GM12878 (cell line): ENCODE measurements at regions not wholly inside any gene's neighbourhood (a gene's known extent, or its start where the extent isn't known, plus 50 kb on each side); places are given as distances from the start of the nearest gene placed in this dataset.

Experiments used
- ASH2L ChIP-seq: fragments of 300-600, 200-600 bp; sonication (generic); IDR thresholded peaks from 2 replicates; pipeline ENCODE4 v1.6.1; 2017; ENCODE audit warnings: low read depth, mild to moderate bottlenecking, borderline replicate concordance
- CBX3 ChIP-seq: fragments of 200-600 bp; sonication (generic); IDR thresholded peaks from 2 replicates; pipeline ENCODE4 v1.6.1; 2016; ENCODE audit warnings: low read depth, borderline replicate concordance
- CHD2 ChIP-seq: IDR thresholded peaks from 2 replicates; pipeline ENCODE4 v1.6.1; 2011; ENCODE audit warnings: low read depth, low read length, improper control_type of control experiment, borderline replicate concordance
- E4F1 ChIP-seq: fragments of 450-650 bp; IDR thresholded peaks from 2 replicates; pipeline ENCODE4 v1.6.1; 2018; ENCODE audit warnings: borderline replicate concordance, mild to moderate bottlenecking; ENCODE audit not compliant: partially characterized antibody
- ELK1 ChIP-seq: IDR thresholded peaks from 2 replicates; pipeline ENCODE4 v1.6.1; 2012; ENCODE audit warnings: low read depth, low read length, improper control_type of control experiment
- EZH2 ChIP-seq: IDR thresholded peaks from 2 replicates; pipeline ENCODE4 v1.6.1; 2012; ENCODE audit warnings: low read depth, mild to moderate bottlenecking, control low read depth, inconsistent platforms, low read length, borderline replicate concordance; ENCODE audit not compliant: control insufficient read depth
- GABPA ChIP-seq: IDR thresholded peaks from 2 replicates; pipeline ENCODE4 v1.6.1; 2014; ENCODE audit warnings: antibody characterized with exemption, low read depth, mild to moderate bottlenecking, inconsistent platforms
- KLF5 ChIP-seq: fragments of 450-650 bp; IDR thresholded peaks from 2 replicates; pipeline ENCODE4 v1.6.1; 2014; ENCODE audit warnings: mild to moderate bottlenecking; ENCODE audit not compliant: partially characterized antibody
- MEF2B ChIP-seq: fragments of 450-650 bp; IDR thresholded peaks from 2 replicates; pipeline ENCODE4 v1.6.1; 2018; ENCODE audit warnings: mild to moderate bottlenecking, moderate library complexity; ENCODE audit not compliant: partially characterized antibody, poor library complexity, severe bottlenecking
- MLLT1 ChIP-seq: fragments of 450-650 bp; IDR thresholded peaks from 2 replicates; pipeline ENCODE4 v1.6.1; 2016; ENCODE audit warnings: mild to moderate bottlenecking
- MXI1 ChIP-seq: fragments of 150-350 bp; IDR thresholded peaks from 2 replicates; pipeline ENCODE4 v1.6.1; 2011; ENCODE audit warnings: low read depth, mild to moderate bottlenecking, inconsistent platforms, low read length, improper control_type of control experiment
- NFIC ChIP-seq: IDR thresholded peaks from 2 replicates; pipeline ENCODE4 v1.6.1; 2012; ENCODE audit warnings: low read depth, mild to moderate bottlenecking, inconsistent platforms, low read length, moderate library complexity
- NR2C1 ChIP-seq: fragments of 450-650 bp; IDR thresholded peaks from 2 replicates; pipeline ENCODE4 v1.6.1; 2017; ENCODE audit warnings: antibody characterized with exemption, mild to moderate bottlenecking, moderate library complexity
- NRF1 ChIP-seq: conservative IDR thresholded peaks from 2 replicates; pipeline ENCODE4 v1.6.1; 2011; ENCODE audit warnings: mild to moderate bottlenecking, low read depth, low read length, improper control_type of control experiment
- POLR2AphosphoS2 ChIP-seq: IDR thresholded peaks from 2 replicates; pipeline ENCODE4 v1.6.1; 2011; ENCODE audit warnings: low read depth, mild to moderate bottlenecking, low read length, improper control_type of control experiment, moderate library complexity
- RAD51 ChIP-seq: fragments of 450-650 bp; IDR thresholded peaks from 2 replicates; pipeline ENCODE4 v1.6.1; 2016; ENCODE audit warnings: moderate library complexity, mild to moderate bottlenecking, inconsistent platforms
- SIN3A ChIP-seq: IDR thresholded peaks from 2 replicates; pipeline ENCODE4 v1.6.1; 2012; ENCODE audit warnings: low read depth, low read length, improper control_type of control experiment
- SKIL ChIP-seq: fragments of 450-650 bp; IDR thresholded peaks from 2 replicates; pipeline ENCODE4 v1.6.1; 2017; ENCODE audit warnings: mild to moderate bottlenecking, low read depth, inconsistent platforms; ENCODE audit not compliant: poor library complexity, severe bottlenecking
- SMAD5 ChIP-seq: IDR thresholded peaks from 2 replicates; pipeline ENCODE4 v1.6.1; 2016; ENCODE audit warnings: antibody characterized with exemption, low read depth
- SPI1 ChIP-seq: IDR thresholded peaks from 2 replicates; pipeline ENCODE4 v1.6.1; 2011; ENCODE audit warnings: low read depth, mild to moderate bottlenecking, low read length, moderate library complexity, borderline replicate concordance; ENCODE audit not compliant: insufficient read depth
- TARDBP ChIP-seq: IDR thresholded peaks from 2 replicates; pipeline ENCODE4 v1.6.1; 2016; ENCODE audit warnings: borderline replicate concordance
- TBL1XR1 ChIP-seq: IDR thresholded peaks from 2 replicates; pipeline ENCODE4 v1.6.1; 2012; ENCODE audit warnings: low read depth, low read length, improper control_type of control experiment
- WRNIP1 ChIP-seq: IDR thresholded peaks from 2 replicates; pipeline ENCODE4 v1.6.1; 2011; ENCODE audit warnings: low read depth, low read length, improper control_type of control experiment, borderline replicate concordance

GRCh38 chr1:234727018-234727940 lies 117.3 kb upstream of the IRF2BP2 start (continued):
- TF ChIP-seq GABPA (no peak), E4F1 (no peak), NR2C1 (peak; percentile 48; the same call in 1 of the 2 replicates), TARDBP (no peak), KLF5 (no peak), POLR2AphosphoS2 (no peak), CBX3 (no peak), SPI1 (no peak), EZH2 (no peak), SIN3A (no peak), TBL1XR1 (no peak), RAD51 (peak; percentile 52; the same call in 1 of the 2 replicates), NFIC (no peak), SKIL (peak; percentile 79), MLLT1 (no peak), MEF2B (peak; percentile 78), NRF1 (no peak), CHD2 (no peak; the same call in 1 of the 2 replicates), ASH2L (no peak), WRNIP1 (no peak), SMAD5 (no peak), MXI1 (no peak), ELK1 (no peak)
